AG09319 (cell line): ENCODE measurements at regions not wholly inside any gene's neighbourhood (a gene's known extent, or its start where the extent isn't known, plus 50 kb on each side); places are given as distances from the start of the nearest gene placed in this dataset.

ENCODE experiments used
- DNase-seq: peaks from one replicate; pipeline ENCODE4 v3.0.0-alpha.2; 2010; ENCODE audit warnings: low read depth; ENCODE audit errors: extremely low read depth
- CTCF ChIP-seq: IDR thresholded peaks from 2 replicates; pipeline ENCODE4 v1.5.1; 2011; ENCODE audit warnings: low read depth, mild to moderate bottlenecking, inconsistent platforms, low read length, moderate library complexity

- TF ChIP-seq CTCF, result no peak
- no peak for DNase-seq
Observed at GRCh38 chr3:69567710-69568052, 171.6 kb upstream of the MITF start.

GRCh38 chr3:69567023-69567709 is 172.1 kb upstream of the MITF start:
- no peak for TF ChIP-seq CTCF
- DNase-seq, result no peak

GRCh38 chr3:69566275-69566674 is 173.0 kb upstream of the MITF start:
- no peak for TF ChIP-seq CTCF
- DNase-seq, result no peak

- no peak for TF ChIP-seq CTCF
- DNase-seq, result no peak
Observed at GRCh38 chr3:69565316-69565715, 173.9 kb upstream of the MITF start.

- DNase-seq, result no peak
- no peak for TF ChIP-seq CTCF
Observed at GRCh38 chr3:69563981-69564380, 175.3 kb upstream of the MITF start.

GRCh38 chr3:69563151-69563550 is 176.1 kb upstream of the MITF start:
- TF ChIP-seq CTCF, result no peak

GRCh38 chr3:69562020-69562419 is 176.1 kb upstream of the FRMD4B start:
- no peak for TF ChIP-seq CTCF
- DNase-seq, result no peak

More at GRCh38 chr3:69563151-69563550, 176.1 kb upstream of the MITF start:
- DNase-seq, result no peak
